Peyer's patch (tissue), 4 donors: ENCODE measurements at regions not wholly inside any gene's neighbourhood (a gene's known extent, or its start where the extent isn't known, plus 50 kb on each side); places are given as distances from the start of the nearest gene placed in this dataset.

Experiments used
- DNase-seq, 3 donors: peaks; one replicate each; pipeline ENCODE4 v3.0.0-alpha.2; 2017 to 2019
- H3K27ac ChIP-seq, 4 donors: fragments of 200-600 bp; sonication (generic); one replicate each; pipeline ENCODE4 v1.5.1; 2016 to 2019
- H3K27me3 ChIP-seq, 2 donors: fragments of 200-600 bp; sonication (generic); one replicate each; pipeline ENCODE4 v1.5.1; 2019
- H3K36me3 ChIP-seq, 3 donors: fragments of 200-600 bp; sonication (generic); one replicate each; pipeline ENCODE4 v1.5.1; 2016 to 2019
- H3K4me1 ChIP-seq, 4 donors: fragments of 200-600 bp; sonication (generic); one replicate each; pipeline ENCODE4 v1.5.1; 2016 to 2019
- H3K4me3 ChIP-seq, 4 donors: fragments of 200-600 bp; sonication (generic); 1 replicate in 3 of 4; 2 replicates in 1 of 4; pipeline ENCODE4 v1.5.1; 2016 to 2019; ENCODE audit warnings: mild to moderate bottlenecking in 1 of 4
- H3K9me3 ChIP-seq, 4 donors: fragments of 200-600 bp; sonication (generic); one replicate each; pipeline ENCODE4 v1.5.1; 2016 to 2019; ENCODE audit warnings: mild to moderate bottlenecking in 1 of 4
- POLR2A ChIP-seq, 2 donors: fragments of 450-650 bp; IDR thresholded peaks; one replicate each; pipeline ENCODE4 v1.5.1; 2017; ENCODE audit warnings: antibody characterized with exemption in 2 of 2, mild to moderate bottlenecking in 2 of 2, moderate library complexity in 2 of 2
- TF ChIP-seq, protein P1 (sequence below), 6 experiments: fragments of 450-650 bp in 4 of 6; fragments of 200-600 bp in 2 of 6; sonication (generic) in 1 of 6; IDR thresholded peaks; one replicate each; pipeline ENCODE4 v1.5.1; 2017 to 2019; ENCODE audit warnings: antibody characterized with exemption in 6 of 6, mild to moderate bottlenecking in 3 of 6, moderate library complexity in 1 of 6

DNA sequence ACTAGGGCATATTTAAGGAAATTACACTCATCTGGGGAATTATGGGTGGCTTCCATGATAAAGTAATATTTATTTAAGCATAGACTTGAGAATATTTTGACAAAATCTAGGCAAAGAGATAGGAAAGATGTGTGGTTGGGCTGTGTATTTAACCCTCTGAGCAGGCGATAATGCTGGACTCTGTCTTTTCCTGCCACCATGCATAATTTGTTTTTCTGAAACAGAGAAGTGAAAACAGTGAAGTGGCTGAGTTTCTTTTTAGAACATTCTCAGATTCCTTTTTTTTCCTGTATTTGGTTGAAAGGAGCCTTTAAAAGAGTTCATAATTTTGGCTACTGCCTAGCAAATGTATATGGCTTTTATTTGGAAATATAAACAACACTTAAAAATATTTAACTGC is 104.8 kb upstream of the CDH19 start:
- DNase-seq: no peak
- no peaks in the 10 kb centered on the region for H3K27me3 ChIP-seq
- H3K4me3 ChIP-seq: no peak overlapping the region
- H3K36me3 ChIP-seq: no peaks in the 10 kb centered on the region
- no peak overlapping the region for H3K27ac ChIP-seq
- no peaks in the 10 kb centered on the region for H3K4me1 ChIP-seq
- TF ChIP-seq POLR2A (IDR thresholded peaks at IDR 0.05): no peak
- TF ChIP-seq, protein P1, sequence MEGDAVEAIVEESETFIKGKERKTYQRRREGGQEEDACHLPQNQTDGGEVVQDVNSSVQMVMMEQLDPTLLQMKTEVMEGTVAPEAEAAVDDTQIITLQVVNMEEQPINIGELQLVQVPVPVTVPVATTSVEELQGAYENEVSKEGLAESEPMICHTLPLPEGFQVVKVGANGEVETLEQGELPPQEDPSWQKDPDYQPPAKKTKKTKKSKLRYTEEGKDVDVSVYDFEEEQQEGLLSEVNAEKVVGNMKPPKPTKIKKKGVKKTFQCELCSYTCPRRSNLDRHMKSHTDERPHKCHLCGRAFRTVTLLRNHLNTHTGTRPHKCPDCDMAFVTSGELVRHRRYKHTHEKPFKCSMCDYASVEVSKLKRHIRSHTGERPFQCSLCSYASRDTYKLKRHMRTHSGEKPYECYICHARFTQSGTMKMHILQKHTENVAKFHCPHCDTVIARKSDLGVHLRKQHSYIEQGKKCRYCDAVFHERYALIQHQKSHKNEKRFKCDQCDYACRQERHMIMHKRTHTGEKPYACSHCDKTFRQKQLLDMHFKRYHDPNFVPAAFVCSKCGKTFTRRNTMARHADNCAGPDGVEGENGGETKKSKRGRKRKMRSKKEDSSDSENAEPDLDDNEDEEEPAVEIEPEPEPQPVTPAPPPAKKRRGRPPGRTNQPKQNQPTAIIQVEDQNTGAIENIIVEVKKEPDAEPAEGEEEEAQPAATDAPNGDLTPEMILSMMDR (IDR thresholded peaks at IDR 0.05): no peak
- H3K9me3 ChIP-seq: no peaks in the 10 kb centered on the region

GRCh38 chr18:66707473-66707872 is 103.6 kb upstream of the CDH19 start:
- Histone ChIP-seq H3K27ac (no peak overlapping the region), H3K4me3 (no peak overlapping the region)

GRCh38 chr18:66695281-66695680 is 91.4 kb upstream of the CDH19 start:
- Histone ChIP-seq H3K36me3 (no peaks in the 10 kb centered on the region), H3K27ac (no peak overlapping the region), H3K4me1 (no peaks in the 10 kb centered on the region), H3K9me3 (no peaks in the 10 kb centered on the region), H3K4me3 (no peak overlapping the region), H3K27me3 (no peaks in the 10 kb centered on the region)
- TF ChIP-seq, protein P1 (IDR thresholded peaks at IDR 0.05): no peak
- TF ChIP-seq POLR2A (IDR thresholded peaks at IDR 0.05): no peak
- no peak for DNase-seq

More at GRCh38 chr18:66707473-66707872, 103.6 kb upstream of the CDH19 start:
- H3K9me3 ChIP-seq: no peaks in the 10 kb centered on the region
- no peaks in the 10 kb centered on the region for H3K36me3 ChIP-seq
- DNase-seq: no peak
- no peak for TF ChIP-seq POLR2A (IDR thresholded peaks at IDR 0.05)
- TF ChIP-seq, protein P1 (IDR thresholded peaks at IDR 0.05): no peak
- H3K4me1 ChIP-seq: no peaks in the 10 kb centered on the region
- H3K27me3 ChIP-seq: no peaks in the 10 kb centered on the region

GRCh38 chr18:66694852-66695251 is 91.0 kb upstream of the CDH19 start:
- Histone ChIP-seq H3K9me3 (no peaks in the 10 kb centered on the region), H3K27ac (no peak overlapping the region)
- TF ChIP-seq, protein P1 (IDR thresholded peaks at IDR 0.05): no peak
- TF ChIP-seq POLR2A (IDR thresholded peaks at IDR 0.05): no peak

DNA sequence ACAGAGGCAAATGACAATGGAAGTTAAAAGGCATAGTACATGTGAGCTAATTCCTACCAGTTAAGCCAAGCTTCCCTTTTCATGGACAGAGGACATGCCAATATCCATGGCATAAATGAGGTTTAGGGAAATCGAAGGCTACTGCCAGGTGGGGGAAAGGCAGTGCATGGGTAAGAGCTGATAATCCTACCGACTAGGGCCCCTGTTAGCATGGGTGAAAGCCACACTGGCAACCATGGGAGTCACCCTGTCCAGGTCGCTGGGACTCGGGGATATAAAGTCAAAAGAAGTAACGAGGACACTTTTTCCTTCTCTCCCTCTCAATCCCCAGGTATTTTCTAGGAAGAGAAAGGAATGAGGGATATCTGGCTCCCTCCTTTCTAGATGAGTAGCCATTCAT is 83.7 kb upstream of the CDH19 start:
- H3K9me3 ChIP-seq: no peaks in the 10 kb centered on the region
- H3K27me3 ChIP-seq: no peaks in the 10 kb centered on the region
- no peak overlapping the region for H3K4me3 ChIP-seq
- H3K4me1 ChIP-seq: no peaks in the 10 kb centered on the region
- H3K27ac ChIP-seq: no peak overlapping the region
- DNase-seq: no peak
- H3K36me3 ChIP-seq: no peaks in the 10 kb centered on the region
- TF ChIP-seq, protein P1 (IDR thresholded peaks at IDR 0.05): no peak
- no peak for TF ChIP-seq POLR2A (IDR thresholded peaks at IDR 0.05)

More at GRCh38 chr18:66694852-66695251, 91.0 kb upstream of the CDH19 start:
- DNase-seq: no peak
- Histone ChIP-seq H3K4me3 (no peak overlapping the region), H3K4me1 (no peaks in the 10 kb centered on the region), H3K36me3 (no peaks in the 10 kb centered on the region), H3K27me3 (no peaks in the 10 kb centered on the region)

GRCh38 chr18:66682855-66683322 is 79.0 kb upstream of the CDH19 start:
- Histone ChIP-seq H3K27me3 (no peaks in the 10 kb centered on the region), H3K9me3 (no peaks in the 10 kb centered on the region), H3K27ac (no peak overlapping the region), H3K36me3 (no peaks in the 10 kb centered on the region), H3K4me3 (no peak overlapping the region), H3K4me1 (no peaks in the 10 kb centered on the region)
- DNase-seq: no peak
- TF ChIP-seq POLR2A (IDR thresholded peaks at IDR 0.05): no peak
- TF ChIP-seq, protein P1 (IDR thresholded peaks at IDR 0.05): no peak
